ENCODE measurements at regions not wholly inside any gene's neighbourhood (a gene's known extent, or its start where the extent isn't known, plus 50 kb on each side); places are given as distances from the start of the nearest gene placed in this dataset.
"Not testable (repeated sequence)": the region's sequence is repeated elsewhere in the genome, so short reads cannot be mapped to it uniquely, and the experiment has no call there.

- not testable (repeated sequence) for DNase-seq (ENCODE audit: low read depth)
Measured at GRCh38 chr7:32816409-32816948, 75.1 kb downstream of the KBTBD2 start.

- not testable (repeated sequence) for DNase-seq (ENCODE audit: low read depth)
Measured at GRCh38 chr7:32814779-32815178, 76.8 kb downstream of the KBTBD2 start.

GRCh38 chr7:32809871-32810270 is 81.7 kb downstream of the KBTBD2 start:
- DNase-seq (ENCODE audit: low read depth), result no peak

GRCh38 chr7:32809347-32809746 is 82.2 kb downstream of the KBTBD2 start:
- DNase-seq (ENCODE audit: low read depth), result no peak

- DNase-seq (ENCODE audit: low read depth), result no peak
Measured at GRCh38 chr7:32803406-32804141, 88.0 kb downstream of the KBTBD2 start.

- DNase-seq (ENCODE audit: low read depth), result no peak
Measured at GRCh38 chr7:32802305-32802910, 89.2 kb downstream of the KBTBD2 start.

- not testable (repeated sequence) for DNase-seq (ENCODE audit: low read depth)
Measured at GRCh38 chr7:32793053-32793452, 98.5 kb downstream of the KBTBD2 start.

- not testable (repeated sequence) for DNase-seq (ENCODE audit: low read depth)
Measured at GRCh38 chr7:32790766-32791430, 100.7 kb downstream of the KBTBD2 start.

- DNase-seq (ENCODE audit: low read depth), result not testable (repeated sequence)
Measured at GRCh38 chr7:32789266-32789665, 102.3 kb downstream of the KBTBD2 start.

- not testable (repeated sequence) for DNase-seq (ENCODE audit: low read depth)
Measured at GRCh38 chr7:32788174-32788573, 103.4 kb downstream of the KBTBD2 start.

GRCh38 chr7:32785365-32785944 is 106.1 kb downstream of the KBTBD2 start:
- DNase-seq (ENCODE audit: low read depth), result not testable (repeated sequence)

GRCh38 chr7:32779895-32780294 is 111.7 kb downstream of the KBTBD2 start:
- not testable (repeated sequence) for DNase-seq (ENCODE audit: low read depth)

GRCh38 chr7:32779167-32779566 is 112.4 kb downstream of the KBTBD2 start:
- no peak for DNase-seq (ENCODE audit: low read depth)

GRCh38 chr7:32777041-32777666 is 114.4 kb downstream of the KBTBD2 start:
- not testable (repeated sequence) for DNase-seq (ENCODE audit: low read depth)

GRCh38 chr7:32776318-32776717 is 115.2 kb downstream of the KBTBD2 start:
- DNase-seq (ENCODE audit: low read depth), result not testable (repeated sequence)

GRCh38 chr7:32775809-32776208 is 115.8 kb downstream of the KBTBD2 start:
- not testable (repeated sequence) for DNase-seq (ENCODE audit: low read depth)

GRCh38 chr7:32774541-32774951 is 117.0 kb downstream of the KBTBD2 start:
- DNase-seq (ENCODE audit: low read depth), result no peak

- DNase-seq (ENCODE audit: low read depth), result not testable (repeated sequence)
Measured at GRCh38 chr7:32768866-32769510, 122.6 kb downstream of the KBTBD2 start.

- not testable (repeated sequence) for DNase-seq (ENCODE audit: low read depth)
Measured at GRCh38 chr7:32768338-32768737, 123.2 kb downstream of the KBTBD2 start.

- DNase-seq (ENCODE audit: low read depth), result not testable (repeated sequence)
Measured at GRCh38 chr7:32765649-32766251, 125.8 kb downstream of the KBTBD2 start.

- no peak for DNase-seq (ENCODE audit: low read depth)
Measured at GRCh38 chr7:32765185-32765584, 126.4 kb downstream of the KBTBD2 start.
